Epithelial cell of esophagus (primary cell): ENCODE measurements at regions not wholly inside any gene's neighbourhood (a gene's known extent, or its start where the extent isn't known, plus 50 kb on each side); places are given as distances from the start of the nearest gene placed in this dataset.

ENCODE experiments used
- DNase-seq: peaks from one replicate; pipeline ENCODE4 v3.0.0; 2010; ENCODE audit warnings: low read depth
- H3K4me3 ChIP-seq: 2 replicates; pipeline ENCODE4 v1.5.1; 2011; ENCODE audit warnings: mild to moderate bottlenecking, low read length, control low read depth
- CTCF ChIP-seq: IDR thresholded peaks from 2 replicates; pipeline ENCODE4 v1.5.1; 2011; ENCODE audit warnings: low read depth, mild to moderate bottlenecking, low read length, control low read depth, inconsistent platforms; ENCODE audit not compliant: insufficient read depth; ENCODE audit errors: missing control alignments

GRCh38 chr12:84696281-84696680, 216.3 kb downstream of the SLC6A15 start:
- TF ChIP-seq CTCF, result no peak
- no peak overlapping the region for H3K4me3 ChIP-seq
- DNase-seq, result no peak

- no peak for DNase-seq
- no peak for TF ChIP-seq CTCF
- H3K4me3 ChIP-seq, result no peak overlapping the region
Observed at GRCh38 chr12:84694116-84694515, 218.5 kb downstream of the SLC6A15 start.

- TF ChIP-seq CTCF, result no peak
- no peak for DNase-seq
Observed at GRCh38 chr12:84692071-84692470, 220.5 kb downstream of the SLC6A15 start.

GRCh38 chr12:84691266-84691665, 221.3 kb downstream of the SLC6A15 start:
- no peak overlapping the region for H3K4me3 ChIP-seq
- no peak for DNase-seq
- no peak for TF ChIP-seq CTCF

More at GRCh38 chr12:84692071-84692470, 220.5 kb downstream of the SLC6A15 start:
- no peak overlapping the region for H3K4me3 ChIP-seq

- DNase-seq, result no peak
- TF ChIP-seq CTCF, result no peak
- no peak overlapping the region for H3K4me3 ChIP-seq
Observed at GRCh38 chr12:84689638-84690037, 223.0 kb downstream of the SLC6A15 start.

- no peak overlapping the region for H3K4me3 ChIP-seq
- no peak for TF ChIP-seq CTCF
- no peak for DNase-seq
Observed at GRCh38 chr12:84685379-84685778, 227.2 kb downstream of the SLC6A15 start.

GRCh38 chr12:84676787-84677186, 235.8 kb downstream of the SLC6A15 start:
- DNase-seq, result no peak
- no peak overlapping the region for H3K4me3 ChIP-seq
- TF ChIP-seq CTCF, result no peak
